HG03280 (cell line): ENCODE measurements at regions not wholly inside any gene's neighbourhood (a gene's known extent, or its start where the extent isn't known, plus 50 kb on each side); places are given as distances from the start of the nearest gene placed in this dataset.
"Not testable (repeated sequence)": the region's sequence is repeated elsewhere in the genome, so short reads cannot be mapped to it uniquely, and the experiment has no call there.

Source experiments
- ATAC-seq: cut with Tn5 transposase; IDR thresholded peaks from one replicate; pipeline ENCODE4 v1.9.1; 2021; ENCODE audit warnings: mild to moderate bottlenecking, moderate library complexity; ENCODE audit not compliant: unreplicated experiment

GRCh38 chr4:188993871-188994270 lies 854.6 kb downstream of the TRIML1 start:
- no peak for ATAC-seq

DNA sequence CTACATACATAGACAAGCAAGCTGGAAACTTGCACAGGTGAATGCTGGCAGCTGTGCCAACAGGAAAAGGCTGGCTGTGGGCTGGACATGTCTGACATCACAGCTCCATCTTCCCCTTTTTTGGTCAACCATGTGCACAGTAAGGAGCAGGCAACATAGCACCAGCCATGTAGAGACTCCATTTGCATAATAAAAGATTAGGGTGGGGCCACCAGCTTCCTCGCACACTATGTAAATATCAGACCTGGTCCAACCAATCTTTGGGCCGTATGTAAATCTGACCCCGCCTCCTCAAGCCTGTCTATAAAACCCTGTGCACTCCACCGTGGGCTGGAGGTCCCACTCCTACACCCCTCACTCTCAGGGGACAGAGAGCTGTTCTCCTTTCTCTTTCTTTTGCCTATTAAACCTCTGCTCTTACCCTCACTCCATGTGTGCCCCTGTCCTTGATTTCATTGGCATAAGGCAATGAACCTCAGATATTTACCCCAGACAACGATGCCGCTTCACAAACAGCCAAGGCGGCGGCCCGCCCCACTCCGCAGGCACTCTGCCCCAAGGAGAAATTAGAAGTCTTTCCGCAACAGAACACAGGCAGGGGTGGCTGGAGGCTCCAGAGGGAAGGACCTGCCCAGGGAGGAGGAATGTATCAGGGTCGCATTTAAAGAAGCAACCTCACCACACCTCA lies 862.2 kb downstream of the TRIML1 start:
- no peak for ATAC-seq

DNA sequence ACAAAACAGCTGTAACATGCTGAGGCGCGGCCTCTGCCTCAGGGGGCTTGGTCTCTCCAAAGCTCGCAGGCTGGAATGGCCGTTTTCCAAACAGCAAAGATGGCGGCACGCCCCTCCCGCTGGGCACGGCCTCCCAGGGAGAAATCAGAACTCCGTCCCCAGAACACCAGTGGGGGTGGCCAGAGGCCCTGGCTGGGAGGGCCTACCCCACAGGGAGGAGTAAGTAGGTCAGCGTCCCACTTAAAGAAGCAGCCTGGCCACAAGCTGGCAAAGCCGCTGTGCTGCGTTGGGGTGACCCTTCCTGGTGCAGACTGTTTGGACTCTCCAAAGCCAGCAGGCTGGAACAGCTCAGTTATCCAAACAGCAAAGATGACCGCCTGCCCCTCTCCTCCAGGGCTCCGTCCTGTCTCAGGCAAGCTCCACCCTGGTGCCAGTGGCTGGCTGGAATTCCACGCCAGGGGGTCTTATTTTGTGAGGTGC lies 862.8 kb downstream of the TRIML1 start:
- no peak for ATAC-seq

DNA sequence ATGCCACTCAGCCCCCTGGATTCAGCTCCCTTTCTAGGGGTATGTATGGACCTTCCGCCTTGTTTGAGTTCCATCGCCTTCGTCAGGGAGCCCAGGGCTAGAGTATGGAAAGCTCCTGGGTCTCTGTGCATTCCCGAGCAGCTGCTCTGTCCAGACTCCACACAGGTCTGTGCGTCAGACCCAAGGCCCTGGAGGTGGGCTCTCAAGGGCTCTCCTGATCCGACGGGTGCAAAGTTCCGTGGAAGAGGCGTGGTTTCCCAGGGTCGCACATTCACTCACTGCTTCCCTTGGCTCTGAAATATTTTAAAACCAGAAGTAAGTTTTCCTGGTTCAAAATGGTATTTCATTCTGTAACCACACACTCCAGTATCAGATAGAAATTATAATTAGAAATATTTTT lies 863.2 kb downstream of the TRIML1 start:
- ATAC-seq, result no peak

- not testable (repeated sequence) for ATAC-seq
Observed at GRCh38 chr4:189010452-189011217, 871.4 kb downstream of the TRIML1 start.

- no peak for ATAC-seq
Observed at GRCh38 chr4:189021831-189022230, 882.6 kb downstream of the TRIML1 start.

GRCh38 chr4:189022440-189023035 lies 883.3 kb downstream of the TRIML1 start:
- no peak for ATAC-seq

GRCh38 chr4:189029976-189030504 lies 890.8 kb downstream of the TRIML1 start:
- ATAC-seq, result no peak

DNA sequence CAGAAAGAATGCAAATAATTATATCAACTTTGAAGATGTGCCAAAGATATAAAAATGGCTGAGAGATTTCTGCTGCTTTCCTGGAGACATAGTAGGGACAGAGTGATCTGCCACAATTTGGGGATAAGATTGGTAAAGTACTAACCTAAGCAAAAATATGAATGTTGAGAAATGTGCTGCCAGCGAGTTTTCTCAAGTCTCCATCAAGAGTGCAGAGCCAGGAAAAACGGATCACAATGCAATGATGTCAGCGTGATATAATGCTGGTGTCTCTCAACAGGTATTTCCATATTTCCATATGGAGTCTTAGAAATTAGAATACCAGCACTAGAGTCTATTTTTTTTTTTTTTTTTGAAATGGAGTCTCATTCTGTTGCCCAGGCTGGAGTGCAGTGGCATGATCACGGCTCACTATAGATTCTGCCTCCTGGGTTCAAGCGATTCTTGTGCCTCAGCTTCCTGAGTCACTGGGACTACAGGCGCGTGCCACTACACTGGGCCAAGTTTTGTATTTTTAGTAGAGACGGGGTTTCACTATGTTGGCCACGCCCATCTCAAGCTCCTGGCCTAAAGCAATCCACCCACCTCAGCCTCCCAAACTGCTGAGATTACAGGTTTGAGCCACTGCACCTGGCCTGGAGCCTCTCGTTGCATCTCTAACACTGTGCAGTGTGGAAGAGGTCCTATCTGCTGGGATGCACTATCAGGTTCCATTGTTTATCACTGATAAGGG lies 893.5 kb downstream of the TRIML1 start:
- ATAC-seq, result no peak

- no peak for ATAC-seq
Observed at GRCh38 chr4:189033801-189034347, 894.6 kb downstream of the TRIML1 start.

DNA sequence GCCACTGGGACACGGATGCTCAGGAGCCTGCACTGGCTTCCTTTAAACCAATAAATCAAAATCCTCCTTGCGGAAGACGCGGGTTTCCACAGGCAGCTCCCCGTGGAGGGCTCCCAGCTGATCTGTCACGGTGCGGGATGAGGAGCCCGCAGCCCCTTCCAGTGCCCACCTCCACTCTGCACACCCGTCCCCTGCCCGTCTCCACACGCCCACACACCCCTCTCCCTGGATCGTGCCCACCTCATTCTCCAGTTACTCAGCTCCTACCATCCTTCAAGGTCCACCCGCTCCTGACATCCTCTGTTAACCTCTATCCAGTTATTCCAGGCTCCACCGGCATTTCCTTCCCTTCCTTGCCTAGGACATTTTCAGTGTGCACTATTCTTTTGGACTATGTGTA lies 895.9 kb downstream of the TRIML1 start:
- ATAC-seq, result no peak

- no peak for ATAC-seq
Observed at GRCh38 chr4:189035654-189036053, 896.4 kb downstream of the TRIML1 start.

DNA sequence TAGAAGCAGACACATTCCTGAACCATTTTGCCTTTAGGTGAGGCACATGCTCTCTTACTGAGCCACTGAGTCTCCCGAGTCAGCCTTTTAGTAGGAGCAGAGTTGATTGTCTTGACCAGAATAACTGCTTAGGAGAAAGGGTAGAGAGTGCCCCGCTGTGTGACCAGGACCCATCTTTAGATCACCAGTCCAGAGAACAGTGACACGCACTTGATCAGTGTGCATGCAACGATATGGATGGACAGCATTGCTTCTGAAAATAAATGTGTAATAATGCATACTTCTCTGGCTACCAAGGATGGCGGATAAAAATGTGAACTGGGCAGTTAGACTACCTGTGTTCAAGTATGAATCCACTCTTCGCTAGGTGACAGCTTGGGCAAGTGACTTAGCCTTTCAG lies 897.7 kb downstream of the TRIML1 start:
- ATAC-seq, result no peak

- no peak for ATAC-seq
Observed at GRCh38 chr4:189046642-189047041, 894.0 kb upstream of the FRG1 start.

GRCh38 chr4:189048119-189048518 lies 892.6 kb upstream of the FRG1 start:
- ATAC-seq, result no peak

DNA sequence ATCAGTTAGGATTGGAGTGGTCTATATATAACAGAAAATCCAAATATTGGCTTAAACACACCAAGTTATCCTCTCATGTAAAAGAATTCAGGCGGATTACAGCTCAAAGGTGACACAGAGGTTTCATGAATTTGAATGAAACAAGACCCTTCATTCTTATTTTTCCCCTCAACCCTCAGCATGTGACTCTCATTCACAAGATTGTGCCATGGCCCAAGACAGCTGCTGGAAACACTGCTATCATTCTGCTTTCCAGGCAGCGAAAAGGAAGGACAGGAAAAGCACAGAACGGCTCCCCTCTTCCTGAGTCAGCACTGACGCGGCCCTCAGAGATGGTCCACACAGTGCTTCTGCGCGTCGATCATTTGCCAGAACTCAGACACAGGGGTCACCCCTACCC lies 891.0 kb upstream of the FRG1 start:
- no peak for ATAC-seq

DNA sequence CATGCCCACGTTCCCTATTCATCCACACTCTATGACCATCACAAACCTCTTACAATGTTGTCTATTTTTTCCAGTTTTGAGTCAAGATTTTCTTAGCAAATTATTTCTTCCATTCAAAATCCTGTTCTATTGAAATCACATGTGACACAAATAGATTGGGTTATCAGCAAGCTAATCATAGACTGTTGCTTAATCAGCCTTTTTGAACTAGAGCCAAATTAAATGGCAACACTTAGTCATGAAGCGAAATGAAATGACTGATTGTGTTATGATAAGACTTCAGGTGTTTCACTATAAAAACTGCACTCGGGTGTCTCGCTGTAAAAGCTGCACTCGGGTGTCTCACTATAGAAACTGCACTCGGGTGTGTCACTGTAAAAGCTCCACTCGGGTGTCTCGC lies 890.0 kb upstream of the FRG1 start:
- ATAC-seq, result no peak

GRCh38 chr4:189053621-189054020 lies 887.1 kb upstream of the FRG1 start:
- no peak for ATAC-seq

DNA sequence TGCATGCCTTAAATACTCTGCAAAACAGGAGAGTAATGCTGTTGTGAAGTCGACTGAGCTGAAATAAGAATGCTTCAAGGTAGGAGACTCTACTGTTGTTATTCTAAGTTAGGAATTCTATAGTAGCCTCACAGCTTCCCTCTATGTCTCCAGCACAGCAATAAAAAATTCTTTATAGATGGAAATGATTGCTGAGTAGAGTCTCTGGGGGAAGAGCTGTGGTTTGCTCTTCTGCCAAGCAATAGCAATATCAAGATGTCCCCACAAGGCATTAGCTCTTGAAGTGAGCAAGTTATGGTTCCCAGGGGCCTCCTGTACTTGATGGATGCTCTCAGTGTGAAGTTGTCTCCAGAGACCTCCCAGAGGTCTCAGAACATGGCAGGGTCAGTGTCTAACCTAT lies 880.6 kb upstream of the FRG1 start:
- ATAC-seq, result no peak

DNA sequence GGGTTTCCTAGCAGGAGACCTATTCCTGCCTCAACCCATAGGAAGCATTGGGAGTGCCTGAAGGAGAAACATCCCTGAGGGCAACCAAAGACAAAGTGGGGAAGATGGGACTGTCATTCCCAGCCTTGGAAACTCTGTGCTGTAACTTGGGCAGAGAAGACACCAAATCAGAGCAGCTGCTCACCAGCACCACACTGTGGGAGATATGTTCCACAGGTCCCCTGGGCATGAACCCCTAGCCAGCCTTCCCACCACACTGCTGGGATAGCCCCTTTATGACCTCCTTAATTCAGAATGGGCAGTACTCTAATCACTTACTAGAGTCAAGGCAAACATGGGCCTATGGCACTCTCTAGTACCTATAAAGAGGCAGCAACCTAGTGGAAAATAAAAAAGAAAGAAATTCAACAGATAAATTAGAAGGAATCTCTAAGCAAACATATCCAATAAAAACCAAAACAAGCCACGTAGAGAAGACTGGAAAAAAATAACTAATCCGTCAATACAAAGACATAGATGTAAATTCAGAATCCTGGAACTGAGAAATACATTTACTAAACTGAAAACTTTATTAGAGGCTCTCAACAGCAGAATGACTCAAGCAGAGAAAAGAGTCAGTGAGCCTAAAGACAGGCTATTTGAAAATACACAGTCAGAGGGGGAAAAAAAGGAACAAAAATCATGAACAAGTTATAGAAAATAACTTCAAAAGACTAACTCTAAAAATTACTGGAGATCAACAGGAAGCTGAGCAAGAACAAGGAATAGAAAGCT lies 878.4 kb upstream of the FRG1 start:
- ATAC-seq, result no peak
